Liver (tissue), 8 donors: ENCODE measurements at regions not wholly inside any gene's neighbourhood (a gene's known extent, or its start where the extent isn't known, plus 50 kb on each side); places are given as distances from the start of the nearest gene placed in this dataset.

Experiments used
- DNase-seq: peaks from one replicate; pipeline ENCODE4 v3.0.0-alpha.2; 2017; ENCODE audit warnings: low spot score
- H3K27ac ChIP-seq, 2 donors: one replicate each; pipeline ENCODE4 v1.7.0; 2013; ENCODE audit warnings: inconsistent platforms in 2 of 2, low read length in 2 of 2, control low read depth in 1 of 2, low read depth in 1 of 2, mild to moderate bottlenecking in 1 of 2
- H3K27me3 ChIP-seq, 4 donors: one replicate each; pipeline versions ENCODE4 v1.6.1 to v1.7.0; 2013; ENCODE audit warnings: low read length in 3 of 4, inconsistent platforms in 1 of 4, mild to moderate bottlenecking in 1 of 4, moderate library complexity in 1 of 4; ENCODE audit not compliant: control insufficient read depth in 4 of 4, insufficient read depth in 4 of 4
- H3K36me3 ChIP-seq, 4 donors: one replicate each; pipeline versions ENCODE4 v1.6.1 to v1.7.0; 2013; ENCODE audit warnings: low read length in 3 of 4, mild to moderate bottlenecking in 3 of 4, low read depth in 1 of 4, moderate library complexity in 1 of 4; ENCODE audit not compliant: control insufficient read depth in 4 of 4, insufficient read depth in 3 of 4
- H3K4me1 ChIP-seq, 4 donors: one replicate each; pipeline versions ENCODE4 v1.6.1 to v1.7.0; 2013; ENCODE audit warnings: low read length in 3 of 4, mild to moderate bottlenecking in 3 of 4, moderate library complexity in 1 of 4; ENCODE audit not compliant: control insufficient read depth in 4 of 4, insufficient read depth in 4 of 4
- H3K4me3 ChIP-seq, 3 donors: one replicate each; pipeline versions ENCODE4 v1.6.1 to v1.7.0; 2013; ENCODE audit warnings: low read length in 3 of 3, control low read depth in 1 of 3, low read depth in 1 of 3, mild to moderate bottlenecking in 1 of 3
- H3K9ac ChIP-seq, 2 donors: one replicate each; pipeline ENCODE4 v1.7.0; 2013; ENCODE audit warnings: low read length in 2 of 2, mild to moderate bottlenecking in 2 of 2, moderate library complexity in 2 of 2, control low read depth in 1 of 2, low read depth in 1 of 2
- H3K9me3 ChIP-seq, 4 donors: one replicate each; pipeline versions ENCODE4 v1.6.1 to v1.7.0; 2013; ENCODE audit warnings: low read length in 3 of 4; ENCODE audit not compliant: control insufficient read depth in 4 of 4
- CTCF ChIP-seq: fragments of 150-350 bp; IDR thresholded peaks from 2 replicates; pipeline ENCODE4 v1.5.1; 2017; ENCODE audit warnings: improper control_type of control experiment, low read depth, low read length; ENCODE audit not compliant: missing input control
- EGR1 ChIP-seq, 2 donors: IDR thresholded peaks; 2 replicates each; pipeline ENCODE4 v1.6.1; 2016 to 2018; ENCODE audit warnings: antibody characterized with exemption in 2 of 2, low read depth in 2 of 2
- FOXA1 ChIP-seq: IDR thresholded peaks from 2 replicates; pipeline ENCODE4 v1.6.1; 2016; ENCODE audit warnings: antibody characterized with exemption
- FOXA2 ChIP-seq: IDR thresholded peaks from 2 replicates; pipeline ENCODE4 v1.6.1; 2016; ENCODE audit warnings: antibody characterized with exemption
- HNF4A ChIP-seq, 2 donors: conservative IDR thresholded peaks; 2 replicates each; pipeline ENCODE4 v1.6.1; 2016; ENCODE audit warnings: antibody characterized with exemption in 2 of 2, mild to moderate bottlenecking in 2 of 2
- HNF4G ChIP-seq: IDR thresholded peaks from 2 replicates; pipeline ENCODE4 v1.6.1; 2016; ENCODE audit warnings: antibody characterized with exemption
- MAX ChIP-seq: IDR thresholded peaks from 2 replicates; pipeline ENCODE4 v1.6.1; 2016; ENCODE audit warnings: antibody characterized with exemption
- NR2F2 ChIP-seq: IDR thresholded peaks from 2 replicates; pipeline ENCODE4 v1.6.1; 2016; ENCODE audit warnings: antibody characterized with exemption
- RAD21 ChIP-seq, 2 donors: IDR thresholded peaks; 2 replicates each; pipeline ENCODE4 v1.6.1; 2016; ENCODE audit warnings: antibody characterized with exemption in 2 of 2, mild to moderate bottlenecking in 2 of 2
- REST ChIP-seq: IDR thresholded peaks from 2 replicates; pipeline ENCODE4 v1.6.1; 2016; ENCODE audit warnings: antibody characterized with exemption, mild to moderate bottlenecking
- TAF1 ChIP-seq: conservative IDR thresholded peaks from 2 replicates; pipeline ENCODE4 v1.6.1; 2016; ENCODE audit warnings: antibody characterized with exemption, mild to moderate bottlenecking
- WGBS: extraction: QIAGEN DNeasy Blood & Tissue Kit; methylation state at CpG from one replicate; pipeline ENCODE4 v1.1.7; 2013; 5-methylcytosine and 5-hydroxymethylcytosine counted together
- donor health status: healthy.
- donor health status: healthy.
- donor health status: healthy.
- donor health status: healthy.
- donor health status: healthy.

- TF ChIP-seq REST: no peak
Measured at GRCh38 chr4:35772291-35772690, 472.0 kb downstream of the ARAP2 start (continued).

- 21% methylated on average over 1 of the region's 1 CpG for WGBS
Measured at GRCh38 chr4:35789899-35790574, 454.3 kb downstream of the ARAP2 start.

GRCh38 chr4:35793045-35793722 lies 451.1 kb downstream of the ARAP2 start:
- Histone ChIP-seq H3K4me1 (no peaks in the 10 kb centered on the region), H3K4me3 (no peak overlapping the region), H3K9ac (no peak overlapping the region), H3K27ac (no peak overlapping the region), H3K27me3 (no peaks in the 10 kb centered on the region), H3K9me3 (peaks cover 0 to 2% (median 0%) of the 10 kb centered on the region in 4 donors), H3K36me3 (no peaks in the 10 kb centered on the region)
- DNase-seq: no peak
- WGBS: 43% methylated on average over 1 of the region's 1 CpG
- TF ChIP-seq CTCF (no peak), REST (no peak), FOXA1 (no peak), HNF4G (no peak), EGR1 (IDR thresholded peaks at IDR 0.05; ENCODE audit: low read depth in 2 of 2) (no peak), HNF4A (conservative IDR thresholded peaks at IDR 0.05) (no peak), MAX (no peak), FOXA2 (no peak), RAD21 (IDR thresholded peaks at IDR 0.05) (no peak)

More at GRCh38 chr4:35789899-35790574, 454.3 kb downstream of the ARAP2 start:
- Histone ChIP-seq H3K9ac (no peak overlapping the region), H3K4me1 (no peaks in the 10 kb centered on the region), H3K27me3 (no peaks in the 10 kb centered on the region), H3K9me3 (peaks cover 0 to 2% (median 0%) of the 10 kb centered on the region in 4 donors), H3K36me3 (peaks cover 0 to 2% (median 0%) of the 10 kb centered on the region in 4 donors), H3K4me3 (no peak overlapping the region), H3K27ac (no peak overlapping the region)
- no peak for TF ChIP-seq EGR1 (IDR thresholded peaks at IDR 0.05; ENCODE audit: low read depth in 2 of 2)
- TF ChIP-seq HNF4A (conservative IDR thresholded peaks at IDR 0.05): no peak
- no peak for TF ChIP-seq NR2F2
- no peak for TF ChIP-seq HNF4G
- TF ChIP-seq TAF1: no peak
- no peak for TF ChIP-seq FOXA1
- no peak for DNase-seq
